Cortex of kidney (tissue), 1 donor: ENCODE measurements at regions not wholly inside any gene's neighbourhood (a gene's known extent, or its start where the extent isn't known, plus 50 kb on each side); places are given as distances from the start of the nearest gene placed in this dataset.

Experiments
- DNase-seq: peaks from one replicate; lab custom pipeline; 2025; lab: John Stamatoyannopoulos, UW

- no peak for DNase-seq
These were observed 331.1 kb downstream of the BCL11B start for GRCh38 chr14:98940693-98941437.

DNA sequence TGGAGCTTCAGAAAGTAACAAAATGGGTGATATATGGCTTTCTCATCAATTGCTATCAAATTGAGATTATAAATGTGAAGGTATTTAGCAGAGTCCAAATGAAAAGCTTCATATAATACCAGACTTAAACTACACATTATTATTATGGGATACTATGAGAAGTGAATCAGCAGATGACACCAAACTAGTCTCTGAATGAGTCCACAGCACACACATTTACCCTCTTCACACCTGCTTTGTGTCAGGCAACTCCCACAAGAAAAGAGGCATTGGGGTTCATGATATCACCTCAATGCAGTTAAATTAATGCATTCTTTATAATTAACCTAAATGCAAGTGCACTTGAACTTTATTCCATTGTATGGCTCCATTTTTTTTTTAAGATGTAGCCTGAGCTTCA, 330.5 kb downstream of the BCL11B start:
- no peak for DNase-seq

- no peak for DNase-seq
These were observed 328.1 kb downstream of the BCL11B start for GRCh38 chr14:98943907-98944306.

DNA sequence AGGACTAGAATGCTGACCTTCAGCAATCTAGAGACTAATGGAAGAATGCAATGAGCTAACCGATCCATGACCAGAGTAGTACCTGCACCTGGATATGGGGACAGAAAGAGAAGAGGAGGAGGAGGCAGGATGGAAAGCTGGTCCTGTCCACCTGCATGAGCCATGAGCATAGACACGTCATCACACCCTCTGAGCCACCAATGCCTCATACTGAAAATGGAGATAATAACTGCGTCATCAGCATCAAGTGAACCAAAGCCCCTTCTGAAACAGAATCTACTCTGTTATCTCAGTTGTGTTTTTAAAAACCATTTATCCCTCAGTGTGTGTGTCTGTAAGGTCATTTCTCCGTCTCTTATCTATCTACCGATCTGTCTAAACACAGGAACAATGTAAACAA, 327.0 kb downstream of the BCL11B start:
- no peak for DNase-seq

GRCh38 chr14:98945611-98946570, 326.1 kb downstream of the BCL11B start:
- DNase-seq = no peak

GRCh38 chr14:98946940-98947339, 325.1 kb downstream of the BCL11B start:
- no peak for DNase-seq

GRCh38 chr14:98947911-98948595, 323.9 kb downstream of the BCL11B start:
- no peak for DNase-seq

GRCh38 chr14:98949051-98949450, 322.9 kb downstream of the BCL11B start:
- DNase-seq = no peak

DNA sequence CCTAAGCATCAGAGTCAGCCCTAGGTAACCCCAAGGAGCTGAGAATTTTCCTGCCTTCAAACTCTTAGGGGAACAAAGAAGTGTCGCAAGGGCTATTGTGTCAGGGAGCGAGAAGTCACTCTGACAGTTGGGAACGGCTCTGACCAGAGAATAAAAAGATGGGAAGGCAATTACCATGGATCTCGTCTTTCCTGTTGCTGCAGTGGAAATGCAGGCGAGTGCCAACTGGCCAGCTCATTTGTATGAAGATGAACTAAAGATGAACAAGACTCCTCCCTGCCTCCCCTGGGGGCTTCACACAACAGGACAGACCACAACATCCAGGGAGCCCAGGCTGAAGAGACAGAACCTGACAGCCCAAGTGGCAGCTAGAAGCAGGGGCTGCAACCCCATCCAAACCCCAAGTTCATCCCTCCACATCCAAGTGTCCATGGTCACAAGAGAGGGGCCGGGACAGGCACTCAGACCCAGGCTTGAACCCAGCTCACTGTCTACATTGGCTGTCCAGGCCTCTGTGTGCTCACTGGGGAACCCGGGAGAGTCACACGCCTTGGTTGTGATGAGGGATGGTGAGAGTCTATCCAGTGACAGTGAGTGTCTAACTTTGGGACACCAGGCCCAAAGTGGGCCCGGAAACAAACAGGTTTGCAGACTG, 322.4 kb downstream of the BCL11B start:
- no peak for DNase-seq

DNA sequence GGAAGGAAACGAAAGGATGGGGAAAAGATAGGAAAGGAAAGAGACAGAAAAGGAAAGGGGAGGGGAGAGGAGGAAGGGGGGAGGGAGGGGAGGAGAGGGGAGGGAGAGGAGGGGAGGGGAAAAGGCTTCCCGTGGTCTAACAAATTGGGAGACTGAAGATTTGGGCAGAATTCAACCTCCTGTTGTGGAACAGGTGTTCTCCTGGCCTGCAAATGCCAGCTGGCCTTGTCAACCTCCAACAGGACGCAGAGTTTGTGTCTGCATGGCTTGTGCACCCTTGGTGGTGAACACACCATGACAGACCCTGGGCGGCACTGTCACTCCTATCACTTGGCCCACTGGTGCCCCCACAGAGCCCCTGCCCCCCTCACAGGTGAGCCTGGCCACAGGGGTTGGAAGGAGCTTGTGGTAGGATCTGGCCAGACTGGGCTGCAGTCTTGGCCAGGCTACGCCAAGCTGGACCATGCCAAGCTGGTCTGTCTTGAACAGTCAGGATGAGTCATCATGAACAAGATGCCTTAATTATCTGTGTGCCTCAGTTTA, 321.6 kb downstream of the BCL11B start:
- no peak for DNase-seq

DNA sequence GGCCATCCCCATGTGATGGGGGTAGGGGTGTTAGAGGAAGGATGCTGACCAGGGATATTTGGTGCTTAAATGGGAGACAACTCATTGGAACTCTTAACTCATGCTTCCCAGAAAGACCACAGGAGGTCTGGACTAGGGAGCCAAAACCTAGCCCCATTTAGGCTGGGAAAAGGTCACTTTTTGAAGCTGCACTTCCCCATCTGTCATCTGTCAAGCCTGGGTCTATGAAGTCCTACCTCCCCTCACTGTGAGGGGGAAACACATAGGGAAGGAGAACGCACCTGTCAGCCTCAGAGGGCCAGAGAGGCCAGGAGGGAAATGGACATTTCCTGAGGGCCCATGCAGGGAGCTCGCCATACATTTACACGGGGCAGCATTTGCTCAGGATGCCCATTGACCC, 321.0 kb downstream of the BCL11B start:
- no peak for DNase-seq

- DNase-seq = no peak
These were observed 320.4 kb downstream of the BCL11B start for GRCh38 chr14:98951521-98952152.

- no peak for DNase-seq
These were observed 319.2 kb downstream of the BCL11B start for GRCh38 chr14:98952593-98953350.

DNA sequence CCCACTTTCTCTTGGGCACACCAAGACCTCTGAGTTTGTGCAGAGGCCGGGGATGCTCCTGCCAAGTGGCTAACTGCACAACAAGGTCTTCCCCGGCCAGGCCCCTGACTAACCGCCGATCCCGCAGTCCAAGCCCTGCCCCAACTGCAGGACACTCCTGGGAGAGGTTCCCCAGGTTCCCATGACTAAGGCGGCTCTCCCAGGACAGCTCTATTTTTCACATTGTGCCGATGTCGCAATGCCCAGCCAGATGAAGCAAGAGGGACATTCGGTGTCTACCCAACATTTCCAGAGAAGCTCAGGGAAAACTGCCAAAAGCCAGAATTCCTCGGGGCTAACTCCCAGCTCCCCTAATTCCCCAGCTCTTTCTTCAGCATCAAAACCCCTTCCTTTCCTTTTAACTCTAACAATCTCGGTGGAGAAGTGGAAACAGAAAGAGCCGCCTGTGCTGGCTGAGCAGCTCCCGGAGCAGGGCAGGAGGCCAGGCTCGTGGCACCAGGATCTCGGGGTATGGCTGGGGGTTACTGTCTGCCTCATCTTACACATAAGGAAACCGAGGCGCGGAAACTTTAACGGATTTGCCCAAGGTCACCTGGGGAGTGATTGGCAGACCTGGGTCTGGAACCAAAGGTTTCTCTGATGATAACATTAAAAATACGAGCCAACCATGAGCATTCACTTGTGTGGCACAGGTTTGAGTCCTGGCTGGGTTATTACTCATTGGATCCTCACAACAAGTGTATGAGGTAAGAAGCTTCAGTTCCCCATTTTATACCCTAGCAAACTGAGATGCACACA, 318.2 kb downstream of the BCL11B start:
- DNase-seq = no peak

DNA sequence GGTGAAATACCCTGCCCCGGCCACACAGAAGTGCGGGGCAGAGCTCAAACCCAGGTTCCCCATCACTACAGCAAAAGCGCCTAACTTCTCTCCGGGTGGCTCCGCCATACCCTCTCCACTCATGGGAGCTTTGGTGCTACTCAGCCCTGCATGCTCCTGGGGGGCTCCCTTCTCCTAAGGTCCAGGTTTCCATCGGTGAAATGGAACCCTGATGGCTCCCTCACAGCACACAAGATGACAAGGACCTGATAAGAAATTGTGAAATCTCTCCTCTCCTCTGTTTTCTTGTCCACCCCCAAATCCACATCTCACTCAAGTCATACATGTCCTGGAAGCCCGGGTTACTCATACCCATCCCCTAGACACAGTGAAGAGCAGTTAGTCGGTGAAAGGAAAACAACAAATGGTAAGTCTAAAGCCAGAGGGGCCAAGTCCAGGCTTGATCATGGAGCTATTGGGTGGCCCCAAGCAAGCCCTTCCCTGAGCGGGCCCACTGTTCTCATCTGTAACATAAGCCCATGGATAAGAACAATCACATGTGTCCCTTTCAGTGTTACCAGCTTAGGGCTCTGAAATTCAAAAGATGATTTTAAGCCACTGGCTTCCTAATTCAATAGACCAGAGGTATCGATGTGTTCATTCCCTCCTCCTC, 317.5 kb downstream of the BCL11B start:
- no peak for DNase-seq

GRCh38 chr14:98955036-98955740, 316.8 kb downstream of the BCL11B start:
- no peak for DNase-seq

DNA sequence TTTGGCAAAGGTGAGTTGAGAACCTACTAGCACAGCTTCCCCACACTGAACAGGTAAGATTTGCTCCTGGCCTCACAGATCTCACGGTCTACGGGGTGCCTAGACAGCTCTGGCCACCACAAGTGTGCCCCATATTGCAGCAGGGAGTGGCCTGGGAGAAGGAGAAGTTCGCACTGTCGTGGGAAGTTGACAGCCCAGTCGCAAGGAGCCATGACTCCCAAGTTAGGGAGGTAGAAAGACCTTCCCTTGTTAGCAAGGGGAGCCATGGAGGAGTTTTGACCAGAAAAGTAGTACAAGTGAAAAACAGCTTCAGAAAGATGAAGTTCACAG, 316.3 kb downstream of the BCL11B start:
- no peak for DNase-seq

DNA sequence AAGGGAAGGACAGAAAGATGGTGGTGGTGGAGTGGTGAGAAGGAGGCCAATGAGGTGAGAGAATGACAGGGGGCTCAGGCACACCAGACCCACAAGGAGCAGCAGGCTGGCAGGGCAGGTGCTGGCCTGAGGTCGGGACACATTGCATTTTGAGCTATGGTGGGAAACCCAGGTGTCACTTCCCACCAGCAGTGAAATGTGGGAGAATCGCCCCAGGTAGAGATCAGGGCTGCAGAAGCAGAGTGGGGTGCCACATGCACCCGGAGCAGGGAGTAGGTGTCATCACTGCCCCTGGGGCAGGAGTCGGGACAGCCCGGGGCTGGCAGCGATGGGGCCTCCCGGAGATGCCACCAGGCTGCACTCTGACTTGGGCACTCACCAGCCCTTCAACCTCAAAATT, 315.8 kb downstream of the BCL11B start:
- DNase-seq = no peak

DNA sequence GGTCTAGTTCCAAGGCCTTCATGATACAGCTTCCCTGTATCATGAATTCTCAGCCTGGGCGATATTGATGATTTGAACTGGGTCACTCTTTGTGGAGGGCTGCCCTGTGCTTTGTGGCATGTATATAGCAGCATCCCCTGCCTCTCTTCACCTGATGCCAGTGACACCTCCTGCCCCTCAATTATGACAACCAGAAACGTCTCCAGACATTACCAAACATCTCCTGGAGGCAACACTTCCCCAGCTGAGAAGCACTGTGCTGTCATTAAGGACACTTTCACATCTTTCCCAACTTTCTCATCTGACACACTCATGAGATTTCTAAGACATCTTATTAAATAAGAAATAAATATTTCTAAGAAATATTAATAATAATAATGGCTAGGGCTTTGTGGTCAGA, 315.3 kb downstream of the BCL11B start:
- no peak for DNase-seq
